ENCODE measurements at regions not wholly inside any gene's neighbourhood (a gene's known extent, or its start where the extent isn't known, plus 50 kb on each side); places are given as distances from the start of the nearest gene placed in this dataset.

DNA sequence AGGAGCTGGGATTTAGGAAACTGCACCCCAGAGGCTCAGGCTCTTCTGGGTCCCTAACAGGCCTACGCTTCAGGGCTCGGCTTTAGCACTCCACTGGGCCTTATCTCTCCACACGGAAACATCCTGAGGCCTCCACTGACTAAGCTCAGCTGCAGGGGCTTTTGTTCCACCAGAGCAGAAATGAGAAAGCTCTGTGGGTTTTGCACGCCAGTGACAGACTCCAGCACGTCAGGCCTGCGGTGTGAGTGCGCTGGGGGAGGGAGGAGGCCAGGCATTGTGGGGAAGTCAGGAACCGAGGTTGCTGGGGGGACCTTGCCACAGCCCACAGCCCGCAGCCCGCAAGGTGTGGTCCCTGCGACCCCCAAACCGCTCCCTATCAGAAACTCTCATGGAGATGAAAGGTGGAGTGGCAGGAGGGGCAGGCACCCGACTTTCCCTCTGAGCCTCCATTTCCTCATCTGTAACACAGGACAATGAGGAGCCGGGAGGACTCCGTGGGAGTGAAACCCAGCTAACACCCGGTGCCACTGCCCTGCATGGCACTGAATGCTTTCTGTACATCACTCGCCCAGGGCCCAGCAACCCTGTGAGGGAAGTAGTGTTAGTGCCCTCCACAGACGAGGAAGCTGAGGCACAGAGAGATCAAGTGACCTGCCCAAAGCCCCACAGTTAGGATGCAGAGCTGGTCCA is 106.5 kb downstream of the TPRA1 start:
- no peak for DNase-seq (ENCODE audit: low read depth)

DNA sequence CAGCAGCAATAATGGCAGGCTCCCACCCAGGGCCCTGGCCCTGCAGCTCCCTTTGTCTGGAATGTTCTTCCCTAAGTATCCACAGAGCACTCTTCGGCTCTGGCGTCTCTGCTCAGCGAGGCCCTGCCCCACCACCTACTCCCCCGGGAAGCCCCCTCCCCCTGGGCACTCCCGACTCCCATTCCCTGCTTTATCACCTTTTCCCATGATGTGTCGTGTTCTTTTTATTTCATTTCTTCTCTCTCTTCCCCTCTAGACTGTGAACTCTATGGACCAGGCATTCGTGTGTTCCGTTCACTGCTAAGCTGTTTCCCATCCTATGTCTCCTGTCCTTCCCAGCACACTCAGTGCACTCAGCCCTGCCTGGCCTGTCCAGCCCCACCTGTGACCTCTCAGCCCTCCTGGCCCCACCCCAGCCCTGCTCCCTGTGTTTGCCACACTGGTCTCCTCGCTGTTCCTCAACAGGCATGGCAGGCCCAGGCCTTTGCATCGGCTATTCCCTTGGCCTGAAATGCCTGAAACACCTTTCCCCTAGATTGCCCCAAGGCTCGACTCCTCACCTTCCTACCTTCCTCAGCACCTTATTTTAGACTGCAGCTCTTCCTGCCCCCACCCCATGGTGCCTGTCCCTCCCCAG is 107.4 kb downstream of the TPRA1 start:
- DNase-seq (ENCODE audit: low read depth), result no peak

DNA sequence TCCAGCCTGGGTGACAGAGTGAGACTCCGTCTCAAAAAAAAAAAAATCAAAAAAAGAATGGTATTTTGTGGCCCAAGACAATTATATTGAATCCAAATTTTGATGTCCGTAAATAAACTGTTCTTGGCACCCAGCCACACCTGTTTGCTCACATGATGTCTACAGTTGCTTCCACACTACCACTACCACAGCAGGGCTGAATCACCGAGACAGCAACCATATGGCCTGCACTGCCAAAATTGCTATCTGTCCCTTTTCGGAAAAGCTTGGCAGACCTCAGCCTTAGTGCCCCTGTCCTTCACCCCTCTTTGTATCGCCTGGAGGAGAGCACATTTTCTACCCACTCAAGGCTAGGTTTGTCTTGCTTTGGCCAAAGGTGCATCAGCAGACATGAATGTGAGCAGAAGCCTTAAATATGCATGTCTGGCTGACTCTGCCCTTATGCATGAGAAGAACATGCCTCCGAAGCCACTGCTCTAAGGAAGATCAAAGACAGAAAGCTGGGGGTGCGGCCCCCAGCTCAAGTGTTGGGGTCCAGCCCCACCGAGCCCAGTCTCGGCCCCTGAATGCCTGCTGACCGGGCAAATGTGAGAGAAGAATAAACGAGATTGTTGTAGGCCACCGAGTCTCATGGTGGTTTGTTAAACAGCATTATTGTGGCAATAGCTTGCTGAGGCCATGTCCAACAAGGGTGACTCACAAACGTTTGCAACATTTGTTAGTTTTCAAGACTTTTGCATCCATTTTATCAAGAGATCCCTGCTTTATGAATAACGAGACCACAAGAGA is 108.1 kb downstream of the TPRA1 start:
- DNase-seq (ENCODE audit: low read depth), result no peak

DNA sequence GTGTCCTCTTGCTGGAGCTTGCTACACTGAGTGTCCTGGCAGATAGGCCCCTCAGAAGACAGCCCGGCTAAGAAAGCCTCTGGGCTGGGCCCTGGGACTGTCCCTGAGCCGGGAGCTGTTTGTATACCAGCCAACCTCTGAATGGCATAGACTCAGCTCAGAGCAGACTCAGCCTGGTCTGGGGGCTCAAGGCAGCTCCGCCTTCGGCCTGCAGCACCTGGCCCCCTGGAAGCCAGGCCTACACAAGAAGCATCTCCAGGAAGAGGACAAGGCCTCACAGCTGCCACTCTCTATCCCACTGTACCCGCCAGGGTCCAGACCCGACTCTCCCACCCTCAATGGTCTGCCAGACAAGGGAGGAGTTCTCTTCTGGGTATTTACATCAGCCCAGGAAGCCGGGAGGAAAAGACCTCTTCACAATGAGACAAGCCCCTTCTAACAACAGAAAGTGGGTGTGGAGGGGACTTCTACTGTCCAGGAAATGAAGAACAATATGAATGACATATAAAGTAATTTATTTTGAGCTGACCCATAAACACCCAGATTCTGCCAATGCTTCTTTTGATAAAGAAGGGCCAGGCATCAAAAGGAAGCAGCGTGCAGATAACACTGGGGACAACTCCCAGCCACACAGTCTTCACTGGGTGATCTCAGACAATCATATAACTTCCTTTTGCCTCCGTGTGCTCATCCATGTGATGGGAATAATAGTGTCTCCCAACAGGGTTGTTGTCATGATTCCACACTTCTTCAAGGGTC is 110.2 kb downstream of the TPRA1 start:
- DNase-seq (ENCODE audit: low read depth), result no peak

DNA sequence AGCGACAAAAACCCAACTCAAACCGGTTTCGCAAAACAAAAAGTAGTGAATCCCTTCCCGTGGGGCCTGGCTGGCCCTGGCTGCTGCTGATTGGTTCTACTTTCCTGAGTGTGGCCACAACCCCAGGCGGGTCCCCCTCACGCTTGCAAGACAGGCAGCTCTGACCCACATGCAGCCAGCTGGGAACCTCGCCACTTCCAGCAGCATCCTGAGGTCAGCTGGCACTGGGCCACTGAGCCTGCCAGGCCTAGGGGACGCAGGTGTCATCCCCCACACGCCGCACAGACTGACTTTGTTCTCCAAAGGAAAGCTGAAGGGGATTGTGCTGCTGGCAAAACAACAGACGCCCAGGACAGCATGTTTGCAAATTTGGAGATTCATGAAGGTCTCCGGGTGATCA is 111.1 kb downstream of the TPRA1 start:
- no peak for DNase-seq (ENCODE audit: low read depth)

DNA sequence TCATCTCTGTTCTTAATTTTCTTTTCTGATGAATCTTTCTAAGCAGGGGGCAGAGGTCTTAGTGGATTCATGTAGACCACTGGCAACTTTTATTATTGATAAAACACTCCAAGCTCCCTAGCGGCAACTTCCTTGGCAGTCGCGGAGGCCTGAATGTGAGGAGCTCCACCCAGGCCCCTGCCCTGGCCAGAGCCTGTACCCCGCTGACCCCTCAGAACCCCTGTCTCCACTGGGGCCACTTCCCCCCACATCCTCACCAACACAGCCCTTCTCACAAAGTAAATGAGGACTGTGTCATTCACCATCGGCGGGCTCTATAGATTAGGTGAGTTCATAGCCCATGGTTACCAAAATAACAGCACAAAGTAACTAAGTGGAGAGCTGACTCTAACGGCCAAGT is 111.6 kb downstream of the TPRA1 start:
- no peak for DNase-seq (ENCODE audit: low read depth)

DNA sequence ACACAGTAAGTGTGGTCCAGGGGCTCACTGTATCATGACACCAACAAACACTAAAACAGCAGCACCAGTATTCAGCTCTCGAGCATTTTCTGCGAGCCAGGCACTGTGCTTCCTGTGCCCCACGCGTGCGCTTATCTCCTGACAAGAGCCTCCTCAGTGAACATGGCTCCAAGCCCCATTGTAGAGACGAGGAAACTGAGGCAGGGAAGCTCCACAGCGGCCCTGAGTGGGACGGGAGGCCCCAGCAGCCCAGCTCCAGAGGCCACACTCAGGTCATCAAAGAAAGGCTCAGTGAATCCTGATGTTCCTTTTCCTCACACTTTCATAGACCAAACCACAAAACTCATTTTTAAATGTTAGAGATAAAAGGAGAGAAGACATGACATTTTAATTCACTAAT is 113.1 kb downstream of the TPRA1 start:
- no peak for DNase-seq (ENCODE audit: low read depth)

DNA sequence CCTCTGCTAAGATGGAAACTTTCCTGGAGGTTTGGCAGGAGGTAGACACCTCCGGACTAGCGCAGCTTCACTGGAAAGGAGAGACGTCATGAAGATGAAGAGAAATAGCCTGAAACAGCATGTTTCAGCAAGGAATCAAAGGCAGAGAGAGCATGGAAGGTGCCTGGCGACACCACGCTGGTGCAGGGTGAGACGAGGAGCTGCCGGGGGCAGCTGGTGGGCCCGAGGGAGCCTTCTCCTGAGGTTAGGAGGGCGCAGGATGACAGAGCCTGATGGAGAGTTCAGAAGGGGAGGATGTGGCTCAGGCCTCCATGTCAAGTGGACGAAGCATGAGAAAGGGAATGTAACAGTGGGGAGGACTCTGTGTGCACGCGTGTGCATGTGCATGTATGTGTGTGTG is 113.6 kb downstream of the TPRA1 start:
- no peak for DNase-seq (ENCODE audit: low read depth)

DNA sequence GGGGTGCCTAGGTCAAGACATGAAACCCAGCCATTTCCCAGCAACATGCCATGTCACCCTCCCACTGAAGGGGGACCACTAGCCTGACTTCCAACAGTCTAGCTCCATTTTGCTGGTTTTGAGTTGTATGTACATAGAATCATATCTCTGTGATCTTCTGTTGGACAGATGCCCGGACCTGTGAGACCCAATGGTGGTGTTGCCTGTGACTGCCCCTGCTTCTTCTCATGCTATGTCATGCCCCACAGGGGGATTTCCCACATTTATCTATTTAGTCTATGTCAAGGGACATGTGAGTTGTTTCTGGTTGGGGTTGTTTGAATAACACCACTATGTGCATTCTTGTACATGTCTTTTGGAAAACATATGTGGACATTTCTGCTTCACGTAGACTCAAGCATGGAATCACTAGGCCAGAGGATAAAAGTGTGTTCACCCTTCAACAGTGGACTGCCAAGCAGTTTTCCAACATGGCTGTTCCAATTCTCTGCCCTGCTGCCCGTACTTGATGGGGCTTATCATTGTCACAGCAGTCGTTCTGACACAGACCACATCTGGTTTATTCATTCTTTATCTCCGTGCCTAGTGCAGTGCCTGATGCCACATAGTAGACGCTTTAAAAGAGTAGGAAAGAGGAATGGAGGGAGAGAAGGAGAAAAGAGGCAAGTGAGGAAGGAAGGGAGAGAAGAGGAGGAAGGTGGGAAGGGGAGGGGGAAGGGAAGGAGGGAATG is 114.4 kb downstream of the TPRA1 start:
- no peak for DNase-seq (ENCODE audit: low read depth)

DNA sequence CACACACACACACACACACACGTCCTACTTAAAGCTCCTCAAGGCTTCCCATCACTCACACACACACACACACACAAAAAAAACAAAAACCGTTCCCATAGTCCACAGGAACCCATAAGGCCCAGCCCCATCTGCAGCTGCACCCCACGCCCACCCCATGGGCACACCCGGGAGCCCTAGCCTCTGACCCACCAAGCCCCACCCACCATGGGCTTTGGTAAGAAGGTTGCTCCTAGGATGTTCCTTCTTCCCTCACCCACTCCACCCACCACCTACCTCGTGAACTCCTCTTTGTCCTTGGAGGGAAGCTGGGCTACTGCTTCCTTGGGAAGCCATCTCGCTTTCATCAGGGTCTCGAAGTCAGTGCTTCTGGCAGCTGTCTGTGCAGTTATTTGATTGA is 115.1 kb downstream of the TPRA1 start:
- no peak for DNase-seq (ENCODE audit: low read depth)

DNA sequence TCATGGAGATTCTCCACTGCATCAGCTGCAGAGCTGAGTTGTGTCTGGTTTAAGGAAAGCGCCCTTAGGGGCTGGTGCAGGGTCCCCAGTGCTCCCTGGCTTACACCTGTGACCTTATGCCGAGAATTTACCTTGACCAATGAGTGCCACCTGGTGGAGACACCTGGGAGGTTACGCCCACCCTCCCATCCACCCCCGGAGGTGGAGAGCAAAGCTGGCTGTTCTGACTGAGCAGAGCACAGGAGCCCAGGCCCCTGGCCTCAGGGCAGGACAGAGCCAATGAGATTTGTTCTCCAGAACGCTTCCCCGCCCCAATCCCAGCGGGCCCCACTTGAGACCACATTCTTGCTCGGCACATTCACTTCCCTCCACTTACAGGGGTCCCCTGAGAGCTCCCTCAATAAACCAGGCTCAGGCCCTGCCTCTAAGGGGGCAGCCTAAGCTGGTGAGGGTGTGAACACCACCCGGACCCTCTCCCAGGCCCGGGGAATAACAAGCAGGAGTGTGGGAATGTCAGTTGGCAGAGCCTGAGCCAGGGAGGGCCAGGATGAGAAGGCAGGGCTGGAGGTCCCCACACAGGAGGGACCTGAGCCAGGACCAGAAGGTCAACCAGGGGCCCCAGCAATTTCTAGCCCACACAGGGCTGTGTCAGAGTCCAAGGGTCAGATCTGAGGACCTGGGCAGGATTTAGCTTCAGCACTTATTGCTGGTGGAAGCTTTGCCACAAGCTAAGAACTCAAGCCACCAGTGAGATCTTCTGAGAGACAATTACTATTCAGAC is 117.1 kb downstream of the TPRA1 start:
- no peak for DNase-seq (ENCODE audit: low read depth)

DNA sequence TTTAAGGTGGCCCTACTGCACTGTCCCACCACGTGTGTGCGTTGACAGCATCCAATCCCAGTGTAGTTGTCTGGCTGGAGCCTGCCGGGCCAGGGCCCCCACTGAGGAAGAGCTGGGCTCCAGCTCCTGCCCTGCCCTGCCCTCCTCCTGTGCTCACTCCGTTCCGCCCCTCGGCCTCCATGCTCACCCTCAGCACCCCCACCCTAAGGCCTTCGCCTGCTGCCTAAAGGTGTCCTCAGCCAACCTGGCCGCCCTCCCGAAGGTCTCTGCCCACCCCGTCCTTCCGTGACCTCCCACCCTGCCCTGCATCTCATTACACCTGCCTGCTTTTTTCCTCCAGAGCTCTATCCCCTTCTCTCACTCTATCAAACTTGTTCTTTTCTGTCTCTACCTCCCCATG is 118.0 kb downstream of the TPRA1 start:
- DNase-seq (ENCODE audit: low read depth), result no peak

DNA sequence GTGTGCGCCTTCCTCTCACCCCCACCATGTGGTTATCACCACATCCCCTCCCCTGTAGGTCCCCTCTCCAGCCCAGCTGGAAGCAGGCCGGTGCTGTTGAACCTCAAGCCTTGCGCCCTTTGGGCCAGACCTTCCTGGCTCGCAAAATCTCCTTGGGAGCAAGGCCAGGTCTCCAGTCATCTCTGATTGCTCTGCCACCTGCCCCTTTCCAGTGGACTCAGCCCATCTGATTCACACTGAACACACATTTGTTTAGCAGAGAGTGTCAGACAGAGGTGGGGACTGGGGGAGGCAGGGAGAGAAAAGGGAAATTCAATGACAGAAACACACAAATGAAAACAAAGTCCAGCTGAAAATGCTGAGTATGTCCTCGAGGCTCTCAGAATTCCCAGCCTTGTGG is 119.4 kb downstream of the TPRA1 start:
- DNase-seq (ENCODE audit: low read depth), result no peak

DNA sequence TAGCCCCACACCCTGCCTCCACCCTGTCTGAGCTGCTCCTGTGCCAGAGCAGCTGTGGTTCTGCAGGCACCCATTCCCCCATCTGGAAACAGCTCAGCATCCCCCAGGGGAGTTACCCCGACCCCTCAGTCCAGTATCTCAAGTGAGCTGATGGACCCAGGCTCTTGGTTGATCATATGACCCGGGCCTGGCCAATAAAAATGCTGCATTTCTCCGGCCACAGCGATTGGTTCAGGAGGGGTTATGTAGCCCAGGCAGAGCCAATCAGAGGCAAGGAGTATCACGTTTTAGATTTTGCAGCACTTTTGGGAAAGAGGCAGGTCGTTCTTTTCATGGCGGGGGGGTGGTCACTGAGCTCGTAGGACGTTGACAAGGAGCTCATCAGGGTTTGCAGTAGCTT is 120.8 kb downstream of the TPRA1 start:
- DNase-seq (ENCODE audit: low read depth), result no peak

DNA sequence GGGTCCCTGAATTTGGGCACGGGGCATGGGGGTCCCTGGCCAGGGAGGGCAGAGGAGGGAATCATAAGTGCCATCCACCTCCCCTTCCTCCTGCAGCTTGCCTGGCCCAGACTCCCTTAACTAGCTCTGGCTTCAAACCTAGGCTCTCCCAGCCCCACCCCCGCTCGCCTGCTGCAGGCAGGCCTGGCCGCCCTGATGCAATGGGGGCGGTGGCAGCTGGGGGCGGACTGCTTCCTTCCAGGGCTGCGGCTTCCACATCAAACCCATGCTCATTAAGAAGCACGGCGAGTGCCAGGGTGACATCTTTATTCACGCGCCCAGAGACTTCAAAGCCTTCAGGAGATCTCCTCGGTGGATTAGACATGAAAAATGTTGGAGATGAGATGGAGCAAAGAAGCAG is 123.1 kb downstream of the TPRA1 start:
- DNase-seq (ENCODE audit: low read depth), result no peak

DNA sequence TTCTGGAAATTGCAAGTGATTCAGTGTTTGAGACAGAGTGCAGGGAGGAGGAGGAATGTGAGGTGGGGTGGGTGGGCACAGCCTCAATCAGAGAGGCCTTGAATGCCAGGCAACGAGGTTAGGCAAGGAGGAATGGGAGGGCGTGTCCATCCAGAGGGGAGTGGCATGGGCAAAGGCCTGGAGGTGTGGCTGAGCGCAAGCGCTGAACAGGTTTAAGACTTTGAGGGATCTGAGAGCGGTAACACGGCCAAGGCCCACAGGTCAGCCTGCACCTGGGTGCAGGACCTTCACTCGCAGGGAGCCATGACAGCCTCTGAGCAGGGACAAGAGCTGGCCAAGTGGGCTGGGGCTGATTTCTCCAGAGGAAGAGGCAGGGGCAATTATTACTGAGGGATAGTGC is 125.9 kb downstream of the TPRA1 start:
- no peak for DNase-seq (ENCODE audit: low read depth)

DNA sequence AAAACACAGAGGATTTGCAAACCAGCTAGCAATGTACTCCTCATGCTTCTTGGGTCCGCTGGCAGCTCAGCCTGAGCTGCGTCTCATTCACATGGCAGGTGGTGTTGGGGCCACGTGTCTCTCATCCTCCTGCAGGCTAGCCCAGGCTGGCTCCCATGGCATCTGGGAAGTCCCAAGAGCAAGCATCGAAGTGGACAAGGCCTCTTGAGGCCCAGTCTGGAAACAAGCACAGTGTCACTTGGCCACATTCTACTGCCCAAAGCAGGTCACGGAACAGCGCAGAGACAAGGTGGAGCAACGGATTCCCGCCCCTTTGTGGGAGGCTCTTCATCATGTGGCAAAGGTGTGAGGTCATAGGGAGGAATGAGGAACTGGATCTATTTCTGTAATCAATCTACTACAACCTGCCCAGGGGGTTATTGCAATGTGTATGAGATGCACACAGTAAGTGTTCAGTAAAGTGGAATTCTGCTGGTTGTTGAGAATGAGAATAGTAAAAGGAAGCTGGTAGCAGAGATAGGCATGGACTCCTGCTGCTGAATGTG is 128.3 kb downstream of the TPRA1 start:
- DNase-seq (ENCODE audit: low read depth), result no peak

DNA sequence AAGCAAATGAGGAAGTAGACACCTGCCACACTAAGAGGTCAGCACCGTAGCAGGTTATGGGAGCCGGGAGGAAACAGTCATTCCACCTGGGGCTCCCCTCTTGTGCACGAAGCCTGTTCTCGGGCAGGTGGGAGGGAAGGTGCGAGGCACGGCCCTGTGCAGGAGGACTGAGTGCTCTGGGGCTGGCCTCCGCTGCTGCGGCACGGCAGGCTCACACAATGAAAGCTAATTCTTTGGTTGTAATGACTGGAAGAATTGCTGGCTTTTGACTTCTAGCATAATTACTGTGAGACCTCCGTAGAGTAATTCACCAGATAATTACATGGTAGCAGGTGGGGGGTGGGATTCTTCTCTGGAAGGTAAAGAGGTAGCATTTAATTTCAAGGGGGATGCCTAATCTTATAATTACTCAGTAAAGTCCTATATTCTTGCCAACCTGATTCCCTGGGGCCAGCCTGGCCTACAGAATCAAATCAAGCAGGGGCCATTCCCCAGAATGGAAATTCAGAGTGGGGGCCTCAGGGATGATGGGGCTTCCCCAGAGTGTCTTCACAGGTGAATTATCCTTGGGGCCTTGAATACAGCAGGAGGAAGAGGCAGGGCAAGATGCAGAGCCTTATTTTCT is 129.1 kb downstream of the TPRA1 start:
- no peak for DNase-seq (ENCODE audit: low read depth)

DNA sequence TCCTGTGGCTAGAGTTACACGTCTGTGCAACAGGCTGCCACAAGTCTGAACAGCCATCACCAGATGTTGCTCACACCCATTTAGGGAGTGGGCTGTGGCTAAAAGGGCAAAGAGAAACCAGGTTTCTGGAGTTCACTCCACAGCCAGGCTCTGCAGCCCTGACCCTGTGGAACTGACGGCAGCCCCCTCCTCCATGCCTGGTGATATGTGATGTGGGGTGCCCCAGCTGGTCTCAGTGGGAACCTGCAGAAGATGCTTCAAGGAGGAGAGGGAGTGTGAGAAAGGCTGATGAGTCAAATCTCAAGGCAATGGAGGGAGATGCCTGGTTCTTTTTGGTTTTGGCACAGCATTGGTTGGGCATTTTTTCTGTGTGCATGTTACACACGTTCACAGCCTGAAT is 130.6 kb downstream of the TPRA1 start:
- no peak for DNase-seq (ENCODE audit: low read depth)

Data from non-pigmented ciliary epithelial cell (primary cell).